ENCODE measurements at regions not wholly inside any gene's neighbourhood (a gene's known extent, or its start where the extent isn't known, plus 50 kb on each side); places are given as distances from the start of the nearest gene placed in this dataset.

- no peak for DNase-seq
- Histone ChIP-seq H3K36me3 (no peaks in the 10 kb centered on the region), H3K27me3 (no peaks in the 10 kb centered on the region), H3K4me3 (no peak overlapping the region), H3K27ac (no peak overlapping the region), H3K9me3 (replicated peaks) (no peaks in the 10 kb centered on the region), H3K4me1 (peaks cover 14% of the 10 kb centered on the region)
Observed at GRCh38 chr2:176493226-176493825, 224.1 kb downstream of the MTX2 start.

DNA sequence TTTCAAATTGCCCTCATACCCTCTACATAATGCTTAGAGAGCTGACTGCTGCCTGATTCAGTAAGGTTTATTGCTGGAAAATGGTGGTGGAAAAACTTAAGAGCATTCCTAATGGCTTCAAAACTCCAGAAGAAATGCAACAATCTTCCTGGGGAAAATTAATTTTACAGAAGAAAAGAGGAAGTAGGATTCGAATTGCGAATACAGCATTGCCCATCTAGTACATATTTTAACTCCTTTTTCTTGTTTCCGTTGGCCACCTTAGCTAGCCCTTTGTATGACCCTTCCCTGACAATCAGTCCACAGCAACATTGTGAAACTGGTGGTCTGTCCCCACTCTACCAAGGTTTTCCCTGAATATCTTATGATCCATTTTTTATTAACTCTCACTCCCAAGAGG is 224.7 kb downstream of the MTX2 start:
- Histone ChIP-seq H3K4me1 (peaks cover 14% of the 10 kb centered on the region), H3K9me3 (replicated peaks) (no peaks in the 10 kb centered on the region), H3K27ac (no peak overlapping the region), H3K27me3 (no peaks in the 10 kb centered on the region), H3K36me3 (no peaks in the 10 kb centered on the region), H3K4me3 (no peak overlapping the region)
- no peak for DNase-seq

DNA sequence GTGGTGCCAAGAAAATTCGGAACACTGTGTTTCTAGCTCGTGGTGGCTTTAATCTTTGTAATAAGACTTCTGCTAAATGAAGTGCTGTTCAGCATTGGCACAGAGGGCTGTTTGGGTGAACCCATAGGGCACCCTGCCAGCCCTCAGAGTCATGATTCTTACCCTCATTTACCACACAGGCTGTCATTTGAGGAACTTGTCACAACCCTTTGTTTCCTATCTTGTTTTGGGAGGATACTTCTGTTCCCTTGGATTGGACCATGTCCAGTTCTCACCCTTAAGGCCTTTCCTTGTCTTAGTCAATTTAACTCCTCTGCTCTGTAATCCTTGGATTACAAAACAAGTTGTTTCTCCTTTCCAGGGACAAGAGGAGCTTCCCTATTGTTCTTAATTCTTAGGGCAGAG is 225.7 kb downstream of the MTX2 start:
- H3K4me3 ChIP-seq: no peak overlapping the region
- no peaks in the 10 kb centered on the region for H3K9me3 ChIP-seq (replicated peaks)
- no peak for DNase-seq
- H3K27ac ChIP-seq: no peak overlapping the region
- H3K36me3 ChIP-seq: no peaks in the 10 kb centered on the region
- H3K4me1 ChIP-seq: peaks cover 9% of the 10 kb centered on the region
- no peaks in the 10 kb centered on the region for H3K27me3 ChIP-seq

DNA sequence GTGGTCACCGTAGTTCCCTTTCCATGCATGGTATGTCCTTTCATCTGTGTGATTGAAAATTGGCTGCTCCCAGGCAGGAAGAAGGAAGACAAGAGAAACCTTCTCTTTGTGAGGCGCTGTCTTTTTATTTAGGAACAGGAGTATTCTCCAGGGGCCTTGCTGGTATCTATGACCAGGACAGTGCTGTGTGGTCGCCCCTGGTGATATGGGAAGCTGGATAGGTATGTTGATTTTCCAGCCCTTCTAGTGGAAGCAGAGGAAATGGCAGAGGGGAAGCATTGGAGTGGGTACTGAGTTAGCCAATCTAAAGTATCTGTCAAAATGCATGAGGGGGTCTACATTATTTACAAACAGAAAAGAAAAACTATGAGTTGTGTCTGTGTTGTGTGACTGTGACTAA is 226.6 kb downstream of the MTX2 start:
- no peaks in the 10 kb centered on the region for H3K27me3 ChIP-seq

GRCh38 chr2:176496761-176497160 is 227.5 kb downstream of the MTX2 start:
- no peak for DNase-seq
- Histone ChIP-seq H3K27ac (no peak overlapping the region), H3K27me3 (no peaks in the 10 kb centered on the region), H3K9me3 (replicated peaks) (no peaks in the 10 kb centered on the region), H3K4me1 (peaks cover 6% of the 10 kb centered on the region), H3K36me3 (no peaks in the 10 kb centered on the region), H3K4me3 (no peak overlapping the region)

More for the DNA sequence above, 226.6 kb downstream of the MTX2 start:
- Histone ChIP-seq H3K4me1 (peaks cover 9% of the 10 kb centered on the region), H3K4me3 (no peak overlapping the region), H3K9me3 (replicated peaks) (no peaks in the 10 kb centered on the region), H3K36me3 (no peaks in the 10 kb centered on the region), H3K27ac (no peak overlapping the region)
- DNase-seq: no peak

- no peaks in the 10 kb centered on the region for H3K9me3 ChIP-seq (replicated peaks)
- no peak overlapping the region for H3K4me3 ChIP-seq
- H3K36me3 ChIP-seq: no peaks in the 10 kb centered on the region
- DNase-seq: no peak
- no peaks in the 10 kb centered on the region for H3K4me1 ChIP-seq
- no peaks in the 10 kb centered on the region for H3K27me3 ChIP-seq
- H3K27ac ChIP-seq: no peak overlapping the region
Observed at GRCh38 chr2:176500901-176501300, 231.7 kb downstream of the MTX2 start.

DNA sequence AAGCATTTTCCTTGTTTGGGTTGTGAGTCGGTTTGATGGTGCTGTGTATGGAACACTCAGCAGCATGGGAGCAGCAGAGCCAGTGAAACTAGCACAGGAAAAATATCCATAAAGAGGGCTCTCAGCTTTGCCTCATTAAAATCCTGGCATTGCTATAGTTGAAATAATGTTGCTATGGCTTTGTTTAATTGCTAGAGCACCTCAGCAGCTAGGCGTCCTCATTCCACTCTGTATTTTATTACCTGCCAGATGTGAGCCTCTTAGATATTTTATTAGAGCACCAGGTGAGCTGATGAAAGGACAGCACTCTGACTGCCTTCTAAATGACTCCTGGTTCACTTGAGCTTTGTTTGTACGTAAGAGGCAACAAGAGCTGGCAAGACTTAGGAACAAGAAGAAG is 232.4 kb downstream of the MTX2 start:
- Histone ChIP-seq H3K36me3 (no peaks in the 10 kb centered on the region), H3K4me1 (no peaks in the 10 kb centered on the region), H3K9me3 (replicated peaks) (no peaks in the 10 kb centered on the region), H3K27ac (no peak overlapping the region), H3K27me3 (no peaks in the 10 kb centered on the region), H3K4me3 (no peak overlapping the region)
- DNase-seq: no peak

DNA sequence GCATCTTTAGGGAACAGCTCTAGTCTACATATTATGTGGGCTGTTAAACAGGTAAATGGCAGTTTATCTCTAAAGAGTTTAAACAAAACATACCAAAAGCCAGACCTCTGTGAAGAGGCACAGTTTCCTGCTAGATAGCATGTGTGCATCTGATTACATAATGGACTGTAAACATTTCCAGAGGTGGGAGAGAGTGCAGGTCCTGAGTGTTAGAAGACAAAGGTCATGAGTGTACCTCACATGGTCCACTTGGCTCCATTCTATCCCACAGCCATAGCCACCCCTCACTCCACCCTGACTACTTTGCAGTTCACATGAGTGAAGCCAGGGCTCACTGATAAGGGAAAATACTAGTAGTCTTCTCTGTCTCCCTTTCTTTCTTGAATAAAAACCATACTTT is 233.4 kb downstream of the MTX2 start:
- Histone ChIP-seq H3K36me3 (no peaks in the 10 kb centered on the region), H3K27ac (no peak overlapping the region), H3K27me3 (no peaks in the 10 kb centered on the region), H3K9me3 (replicated peaks) (no peaks in the 10 kb centered on the region), H3K4me3 (no peak overlapping the region), H3K4me1 (no peaks in the 10 kb centered on the region)
- no peak for DNase-seq

GRCh38 chr2:176503776-176504175 is 234.5 kb downstream of the MTX2 start:
- Histone ChIP-seq H3K9me3 (replicated peaks) (no peaks in the 10 kb centered on the region), H3K4me3 (no peak overlapping the region)

GRCh38 chr2:176504440-176504839 is 235.2 kb downstream of the MTX2 start:
- no peaks in the 10 kb centered on the region for H3K4me1 ChIP-seq
- no peaks in the 10 kb centered on the region for H3K36me3 ChIP-seq
- H3K9me3 ChIP-seq (replicated peaks): no peaks in the 10 kb centered on the region
- H3K27ac ChIP-seq: no peak overlapping the region
- H3K27me3 ChIP-seq: no peaks in the 10 kb centered on the region
- DNase-seq: no peak
- H3K4me3 ChIP-seq: no peak overlapping the region

More at GRCh38 chr2:176503776-176504175, 234.5 kb downstream of the MTX2 start:
- H3K4me1 ChIP-seq: no peaks in the 10 kb centered on the region
- no peak for DNase-seq
- H3K36me3 ChIP-seq: no peaks in the 10 kb centered on the region
- no peak overlapping the region for H3K27ac ChIP-seq
- no peaks in the 10 kb centered on the region for H3K27me3 ChIP-seq

GRCh38 chr2:176507786-176508185 is 238.5 kb downstream of the MTX2 start:
- H3K27ac ChIP-seq: no peak overlapping the region
- no peaks in the 10 kb centered on the region for H3K4me1 ChIP-seq
- H3K27me3 ChIP-seq: no peaks in the 10 kb centered on the region
- H3K9me3 ChIP-seq (replicated peaks): no peaks in the 10 kb centered on the region
- H3K4me3 ChIP-seq: no peak overlapping the region
- no peak for DNase-seq
- H3K36me3 ChIP-seq: no peaks in the 10 kb centered on the region

GRCh38 chr2:176508374-176508773 is 239.1 kb downstream of the MTX2 start:
- H3K9me3 ChIP-seq (replicated peaks): no peaks in the 10 kb centered on the region
- no peaks in the 10 kb centered on the region for H3K27me3 ChIP-seq
- DNase-seq: no peak
- H3K27ac ChIP-seq: no peak overlapping the region
- H3K4me1 ChIP-seq: no peaks in the 10 kb centered on the region
- no peaks in the 10 kb centered on the region for H3K36me3 ChIP-seq
- H3K4me3 ChIP-seq: no peak overlapping the region

DNA sequence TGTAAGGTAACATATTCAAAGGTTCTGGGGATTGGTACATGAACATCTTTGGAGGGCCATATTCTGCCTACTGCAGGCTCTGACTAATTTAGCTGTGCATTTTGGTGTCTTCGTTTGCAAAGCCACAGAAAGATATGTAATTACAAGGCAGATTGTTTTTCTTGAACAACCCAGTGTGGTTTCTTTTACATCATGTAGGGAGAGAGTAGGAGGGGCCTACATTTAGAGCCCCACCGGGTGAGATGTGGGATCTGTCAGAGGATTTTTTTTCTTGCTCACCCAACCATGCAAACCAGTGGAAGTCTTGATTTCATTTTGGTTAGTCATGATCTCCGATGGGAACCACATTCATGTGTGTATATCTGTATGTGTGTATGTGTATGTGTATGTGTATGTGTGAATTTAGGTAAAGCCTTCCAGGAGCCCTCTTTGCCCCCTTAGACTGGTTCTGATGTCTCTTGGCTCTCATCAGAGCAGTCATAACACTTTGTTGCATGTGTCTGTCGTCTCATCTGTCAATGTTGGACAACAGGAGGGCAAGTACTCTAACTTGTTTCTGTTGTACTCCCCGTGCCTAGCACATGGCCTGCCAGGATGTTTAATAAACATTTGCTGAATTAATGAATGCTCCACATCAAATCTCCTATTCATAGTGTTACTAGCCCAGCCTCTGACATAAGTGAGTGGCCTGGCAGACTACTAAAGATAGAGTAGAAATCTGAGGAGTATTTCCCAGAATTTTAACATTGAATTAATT is 239.9 kb downstream of the MTX2 start:
- Histone ChIP-seq H3K36me3 (no peaks in the 10 kb centered on the region), H3K27ac (no peak overlapping the region), H3K4me1 (no peaks in the 10 kb centered on the region), H3K9me3 (replicated peaks) (no peaks in the 10 kb centered on the region), H3K4me3 (no peak overlapping the region), H3K27me3 (no peaks in the 10 kb centered on the region)
- DNase-seq: no peak

DNA sequence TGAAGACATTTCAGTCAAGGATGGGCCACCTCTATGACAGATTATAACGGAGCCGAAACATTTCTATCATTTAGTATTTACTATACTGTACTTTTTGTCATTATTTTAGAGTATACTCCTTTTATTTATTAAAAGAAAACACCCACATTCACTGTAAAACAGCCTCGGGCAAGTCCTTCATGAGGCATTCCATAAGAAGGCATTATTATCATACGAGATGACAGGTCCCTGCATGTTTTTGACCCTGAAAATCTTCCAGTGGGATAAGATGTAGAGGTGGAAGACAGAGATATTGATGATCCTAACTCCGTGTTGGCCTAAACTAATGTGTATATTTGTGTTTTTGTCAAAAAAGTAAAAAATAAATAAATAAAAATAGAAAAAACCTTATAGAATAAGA is 245.0 kb downstream of the MTX2 start:
- Histone ChIP-seq H3K36me3 (no peaks in the 10 kb centered on the region), H3K4me1 (no peaks in the 10 kb centered on the region), H3K27ac (no peak overlapping the region), H3K9me3 (replicated peaks) (no peaks in the 10 kb centered on the region), H3K27me3 (no peaks in the 10 kb centered on the region), H3K4me3 (no peak overlapping the region)
- DNase-seq: no peak

- no peak for DNase-seq
- no peak overlapping the region for H3K27ac ChIP-seq
- no peak overlapping the region for H3K4me3 ChIP-seq
- no peaks in the 10 kb centered on the region for H3K4me1 ChIP-seq
- H3K27me3 ChIP-seq: no peaks in the 10 kb centered on the region
- no peaks in the 10 kb centered on the region for H3K9me3 ChIP-seq (replicated peaks)
- H3K36me3 ChIP-seq: no peaks in the 10 kb centered on the region
Observed at GRCh38 chr2:176514805-176515500, 245.7 kb downstream of the MTX2 start.

Measured in SJCRH30 (cell line).